ENCODE measurements at regions not wholly inside any gene's neighbourhood (a gene's known extent, or its start where the extent isn't known, plus 50 kb on each side); places are given as distances from the start of the nearest gene placed in this dataset.

- no peak for TF ChIP-seq RELB (IDR thresholded peaks at IDR 0.05; ENCODE audit: low read depth)
- no peak for TF ChIP-seq REST (IDR thresholded peaks at IDR 0.05; ENCODE audit: low read depth, low read length)
These were observed 89.8 kb upstream of the ATXN1 start (continued) for GRCh38 chr6:16851044-16851540.

GRCh38 chr6:16850681-16851026 lies 89.4 kb upstream of the ATXN1 start:
- intact Hi-C loops (cut with micrococcal nuclease; ENCODE audit: unreplicated experiment) = no loop called here
- no peak for TF ChIP-seq MTA3 (IDR thresholded peaks at IDR 0.05; ENCODE audit: borderline replicate concordance, low read length)
- TF ChIP-seq ZNF274 (IDR thresholded peaks at IDR 0.05; ENCODE audit: insufficient read depth, insufficient read length) = no peak
- no peak for TF ChIP-seq SMC3 (IDR thresholded peaks at IDR 0.05; ENCODE audit: borderline replicate concordance, low read length)
- no peak for TF ChIP-seq YY1 (IDR thresholded peaks at IDR 0.05; ENCODE audit: low read depth, low read length)
- no peak for TF ChIP-seq TBL1XR1 (IDR thresholded peaks at IDR 0.05; ENCODE audit: low read depth, low read length)
- TF ChIP-seq NBN (IDR thresholded peaks at IDR 0.05) = no peak
- no peak for TF ChIP-seq IRF5 (IDR thresholded peaks at IDR 0.05; ENCODE audit: borderline replicate concordance)
- TF ChIP-seq BRCA1 (IDR thresholded peaks at IDR 0.05; ENCODE audit: low read depth, low read length) = no peak
- no peak for TF ChIP-seq JUNB (IDR thresholded peaks at IDR 0.05)
- TF ChIP-seq EP300 (IDR thresholded peaks at IDR 0.05; ENCODE audit: borderline replicate concordance in 1 of 2, control insufficient read depth in 1 of 2, low read depth in 2 of 2, low read length in 2 of 2) = no peak
- no peak for TF ChIP-seq BCL11A (IDR thresholded peaks at IDR 0.05; ENCODE audit: low read depth, low read length)
- TF ChIP-seq HDAC2 (IDR thresholded peaks at IDR 0.05) = no peak

More at GRCh38 chr6:16850681-16851026, 89.4 kb upstream of the ATXN1 start:
- 26% methylated on average over 5 of the region's 5 CpGs for WGBS (ENCODE audit: insufficient coverage, insufficient replicate concordance, low lambda C conversion rate, missing lambda C conversion rate)
- no peaks in the 10 kb centered on the region for H4K20me1 ChIP-seq (ENCODE audit: control insufficient read depth, insufficient read depth)
- no peak for DNase-seq (ENCODE audit: low read depth, low spot score)
- RAD21 ChIA-PET (ENCODE audit: unreplicated experiment) = interaction anchor here (0.7 to 1.1 kb wide), 2 partner anchors 10 to 840 kb away, joined by 3 read pairs; no protein-coding TSS in a partner anchor
- H3K9me3 ChIP-seq (replicated peaks; ENCODE audit: control insufficient read depth, insufficient read depth, low read length) = peaks cover 3% of the 10 kb centered on the region; the same call in 2 of the 3 replicates
- ATAC-seq = no peak
- in situ Hi-C loops (cut with MboI) = no loop called here
- POLR2A ChIA-PET = no interaction called here
- no peak for FAIRE-seq
- no peak overlapping the region for H3K4me2 ChIP-seq (ENCODE audit: control insufficient read depth, insufficient read depth)
- no peak overlapping the region for H3K27ac ChIP-seq (ENCODE audit: control insufficient read depth, insufficient read depth)
- no peaks in the 10 kb centered on the region for H3K79me2 ChIP-seq (ENCODE audit: control insufficient read depth, insufficient read depth, low read length)
- H2AFZ ChIP-seq (ENCODE audit: control insufficient read depth, low read depth, low read length) = no peak overlapping the region
- SMC1A ChIA-PET (ENCODE audit: uncharacterized antibody, unreplicated experiment) = interaction anchor here (0.6 to 1.2 kb wide), 6 partner anchors 10 to 1040 kb away, joined by 3 to 4 read pairs (median 3); no protein-coding TSS in a partner anchor
- BruUV-seq (replicated peaks) = no TSS peak
- CTCF ChIA-PET = no interaction called here
- H3K9ac ChIP-seq (ENCODE audit: control insufficient read depth, insufficient read depth, low read length) = no peak overlapping the region
- peaks cover 35% of the 10 kb centered on the region for H3K4me1 ChIP-seq (ENCODE audit: control insufficient read depth, insufficient read depth, low read length)
- H3K4me3 ChIP-seq = no peak overlapping the region
- no peaks in the 10 kb centered on the region for H3K36me3 ChIP-seq (ENCODE audit: control insufficient read depth in 2 of 2, insufficient read depth in 2 of 2, low read length in 1 of 2)
- H3K27me3 ChIP-seq (replicated peaks in 1 of 2; ENCODE audit: control insufficient read depth in 2 of 2, insufficient read depth in 2 of 2, low read length in 1 of 2) = no peaks in the 10 kb centered on the region
